Forelimb muscle (tissue), 1 donor: ENCODE measurements at regions not wholly inside any gene's neighbourhood (a gene's known extent, or its start where the extent isn't known, plus 50 kb on each side); places are given as distances from the start of the nearest gene placed in this dataset.

Experiments used
- DNase-seq: peaks from one replicate; pipeline ENCODE4 v3.0.0-alpha.2; 2013; ENCODE audit warnings: low read depth

DNA sequence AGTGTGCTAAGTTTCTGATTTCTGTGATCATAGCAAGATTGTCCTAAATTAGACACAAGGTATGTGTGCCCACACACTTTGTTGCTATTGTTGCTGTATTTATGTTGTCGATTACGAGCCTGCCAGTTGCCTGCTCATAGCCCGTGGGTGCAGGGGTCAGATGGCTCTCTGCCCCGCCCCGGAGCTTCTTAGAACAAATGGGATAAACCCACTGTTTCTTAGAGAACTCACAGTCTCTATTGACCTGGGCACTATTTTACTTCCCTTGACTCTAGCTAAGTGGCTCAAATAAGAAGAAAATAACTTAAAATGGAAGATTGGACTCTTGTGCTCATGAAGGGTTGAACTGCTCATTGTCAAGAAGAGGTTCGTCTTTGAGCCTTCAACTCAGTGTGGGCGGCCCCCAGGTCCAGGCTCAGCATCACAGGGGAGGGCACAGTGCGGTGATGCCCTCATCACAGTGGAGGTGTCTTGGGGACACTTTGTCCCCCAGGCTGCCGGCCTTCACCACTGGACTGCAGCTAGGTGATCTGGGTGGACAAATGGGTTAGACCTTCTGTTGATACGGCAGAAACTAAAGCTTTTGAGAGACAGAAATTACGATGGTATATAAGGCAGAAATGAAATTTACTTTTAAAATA, 155.5 kb downstream of the TENT4A start:
- DNase-seq = no peak

- DNase-seq = no peak
These were observed 156.4 kb downstream of the TENT4A start for GRCh38 chr5:6869677-6870076.

DNA sequence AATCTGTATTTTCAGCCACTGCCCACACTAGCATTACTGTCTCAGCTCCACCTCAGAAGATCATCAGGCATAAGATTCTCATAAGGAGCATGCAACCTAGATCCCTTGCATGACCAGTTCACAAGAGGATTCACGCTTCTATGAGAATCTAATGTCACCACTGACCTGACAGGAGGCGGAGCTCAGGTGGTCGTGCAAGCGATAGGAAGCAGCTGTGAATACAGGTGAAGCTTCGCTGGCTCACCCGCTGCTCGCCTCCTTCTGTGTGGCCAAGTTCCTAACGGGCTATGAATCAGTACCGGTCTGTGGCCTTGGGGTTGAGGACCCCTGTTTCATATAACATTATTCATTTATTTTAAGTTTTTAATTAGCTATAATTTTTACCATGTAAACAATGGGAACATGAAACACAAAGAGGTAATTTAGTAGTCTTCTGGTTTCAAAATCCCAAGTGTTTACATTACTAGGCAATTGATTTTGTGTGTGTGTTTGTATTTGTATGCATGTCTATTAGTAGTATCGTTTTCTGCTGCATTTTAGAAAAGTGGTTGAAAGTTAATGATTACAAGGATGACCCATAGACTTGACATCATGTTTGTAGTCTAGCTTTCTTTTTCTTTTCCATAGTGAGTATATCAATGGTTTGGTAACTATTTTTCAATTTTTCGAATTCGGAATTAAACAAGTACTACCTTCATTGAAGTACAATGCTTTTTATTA, 159.4 kb downstream of the TENT4A start:
- DNase-seq = no peak

DNA sequence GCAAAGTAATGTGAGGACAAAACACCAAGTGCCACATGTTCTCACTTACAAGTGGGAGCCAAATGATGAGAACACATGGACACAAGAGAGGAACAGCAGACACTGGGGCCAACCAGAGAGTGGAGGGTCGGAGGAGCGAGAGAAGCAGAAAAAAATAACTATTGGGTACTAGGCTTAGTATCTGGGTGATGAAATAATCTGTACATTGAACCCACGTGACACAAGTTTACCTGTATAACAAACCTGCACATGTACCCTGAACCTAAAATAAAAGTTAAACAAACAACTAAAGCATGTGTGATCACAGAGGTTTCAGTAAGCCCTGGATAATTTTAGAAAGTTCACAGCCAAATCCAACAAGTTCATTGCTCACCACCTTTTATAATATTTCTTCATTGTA, 160.1 kb downstream of the TENT4A start:
- DNase-seq = no peak

- no peak for DNase-seq
These were observed 162.1 kb downstream of the TENT4A start for GRCh38 chr5:6875376-6875775.

GRCh38 chr5:6877986-6878828, 165.0 kb downstream of the TENT4A start:
- no peak for DNase-seq

DNA sequence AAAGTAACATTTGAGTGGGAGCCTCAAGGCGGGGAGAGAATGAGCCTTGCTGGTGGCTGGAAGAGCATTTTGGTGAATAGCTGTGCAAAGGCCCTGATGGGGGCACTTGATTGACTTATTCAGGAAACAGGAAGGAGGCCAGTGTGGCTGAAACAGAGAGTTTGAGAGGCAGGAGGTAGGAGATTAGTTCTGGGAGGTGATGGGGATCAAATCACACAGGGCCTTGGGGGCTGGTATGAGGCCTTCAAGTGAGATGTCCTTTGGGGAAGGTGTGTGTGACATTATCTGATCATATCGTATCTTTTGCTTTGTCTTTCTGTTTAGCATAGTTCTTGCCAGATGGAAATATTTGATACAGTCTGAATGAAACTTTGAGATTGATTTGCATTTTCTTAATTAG, 172.3 kb downstream of the TENT4A start:
- DNase-seq = no peak

DNA sequence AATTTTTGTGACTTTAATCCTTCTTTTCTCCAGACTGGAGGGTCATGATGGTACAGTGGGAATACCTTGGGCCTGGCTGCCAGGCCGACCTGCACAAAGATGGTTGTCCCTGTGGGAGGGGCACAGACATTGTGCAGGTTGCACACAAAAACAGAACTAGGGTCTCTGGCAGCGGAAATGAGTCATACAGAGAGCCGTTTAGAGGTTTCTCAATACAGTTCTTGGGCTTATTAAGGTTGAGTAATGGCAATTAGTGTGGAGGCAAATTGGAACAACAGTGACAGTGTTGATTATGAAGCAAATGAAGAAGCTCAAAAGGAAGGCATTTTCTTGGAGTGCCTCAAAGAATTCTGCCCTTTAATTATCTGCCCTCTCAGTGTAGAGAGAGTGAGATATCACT, 173.6 kb downstream of the TENT4A start:
- no peak for DNase-seq

- DNase-seq = no peak
These were observed 175.8 kb downstream of the TENT4A start for GRCh38 chr5:6889030-6889429.

DNA sequence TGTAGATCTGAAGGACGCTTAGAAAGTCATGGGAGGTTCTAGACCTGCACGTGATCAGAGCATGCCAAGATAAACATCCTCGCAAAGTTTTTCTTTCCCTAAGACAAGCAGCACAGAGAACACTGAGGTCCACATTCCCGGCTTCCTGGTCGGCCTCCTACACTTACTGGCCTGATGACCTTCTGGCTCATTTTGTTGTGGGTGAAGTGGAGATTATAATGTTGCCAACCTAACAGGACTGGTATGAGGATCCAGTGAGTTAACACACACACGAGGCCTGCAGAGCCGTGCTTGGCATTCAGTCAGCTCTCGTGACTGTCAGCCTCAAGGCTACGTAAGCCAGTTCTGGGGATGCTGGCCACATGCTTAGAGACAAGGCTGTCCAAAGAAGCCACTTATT, 186.0 kb downstream of the TENT4A start:
- DNase-seq = no peak

DNA sequence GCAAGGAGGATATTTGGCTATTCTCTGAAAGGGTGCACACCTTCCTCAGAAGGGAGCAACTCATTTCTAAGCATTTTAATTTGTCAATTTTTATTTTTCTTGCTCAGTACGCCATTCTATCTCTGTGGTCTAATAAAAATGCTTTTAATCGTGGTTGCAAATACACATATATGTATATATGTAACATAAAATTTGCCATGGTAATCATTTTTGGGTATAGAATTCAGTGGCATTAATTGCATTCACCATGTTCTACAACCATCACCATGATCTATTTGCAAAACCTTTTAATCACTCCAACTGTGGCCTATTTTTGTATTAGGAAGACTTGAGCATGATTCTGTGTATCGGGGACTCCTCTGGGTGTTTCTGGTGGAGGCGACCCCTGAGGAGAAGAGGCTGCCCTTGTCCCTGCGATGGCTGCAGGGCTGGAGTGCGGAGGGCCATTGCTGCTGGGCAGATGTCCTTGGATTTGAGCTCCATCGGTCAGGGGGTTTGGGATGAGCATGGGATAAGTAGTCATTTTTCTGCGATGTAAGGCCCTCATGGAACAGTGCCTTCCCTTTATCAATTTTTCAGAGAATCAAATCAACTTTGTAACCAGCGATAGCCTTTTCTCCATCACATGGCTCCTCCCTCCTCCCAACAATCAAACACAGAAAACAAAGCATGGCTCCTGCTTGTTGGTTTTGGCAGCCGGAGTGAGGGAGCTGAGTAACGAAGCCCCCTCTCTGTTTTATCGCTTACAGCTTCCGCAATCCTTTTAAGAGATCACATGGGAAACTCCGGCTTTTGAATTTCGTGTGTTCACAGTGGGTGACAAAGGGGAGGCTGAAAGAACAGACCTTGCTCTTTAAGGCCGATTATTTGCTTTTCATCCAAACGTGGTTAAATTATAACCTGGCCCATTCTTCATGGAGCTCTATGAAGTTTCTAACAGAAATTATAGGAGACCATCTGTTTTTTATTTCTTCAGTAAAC, 187.3 kb downstream of the TENT4A start:
- no peak for DNase-seq

- DNase-seq = no peak
These were observed 188.9 kb downstream of the TENT4A start for GRCh38 chr5:6902094-6902493.

GRCh38 chr5:6902597-6902996, 189.4 kb downstream of the TENT4A start:
- DNase-seq = no peak

DNA sequence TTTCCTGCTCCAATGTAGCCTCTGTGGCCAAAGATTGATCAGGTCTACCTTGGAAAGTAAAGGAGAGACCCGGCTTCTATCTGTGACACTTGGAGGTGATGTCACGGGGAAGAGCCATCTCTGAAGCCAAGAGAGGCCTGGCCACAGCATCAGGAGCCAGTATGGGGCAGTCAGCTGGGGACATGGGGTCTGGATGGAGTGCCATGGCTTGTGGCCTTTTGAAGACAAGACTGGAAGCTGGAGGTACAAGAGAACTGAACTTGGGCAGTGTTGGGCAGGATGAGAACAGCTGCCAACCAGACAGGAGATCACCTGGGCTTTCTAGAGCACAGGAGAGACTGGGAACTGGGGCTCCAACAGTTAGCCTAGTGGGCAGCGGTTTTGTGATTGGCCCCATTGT, 190.7 kb downstream of the TENT4A start:
- DNase-seq = no peak

DNA sequence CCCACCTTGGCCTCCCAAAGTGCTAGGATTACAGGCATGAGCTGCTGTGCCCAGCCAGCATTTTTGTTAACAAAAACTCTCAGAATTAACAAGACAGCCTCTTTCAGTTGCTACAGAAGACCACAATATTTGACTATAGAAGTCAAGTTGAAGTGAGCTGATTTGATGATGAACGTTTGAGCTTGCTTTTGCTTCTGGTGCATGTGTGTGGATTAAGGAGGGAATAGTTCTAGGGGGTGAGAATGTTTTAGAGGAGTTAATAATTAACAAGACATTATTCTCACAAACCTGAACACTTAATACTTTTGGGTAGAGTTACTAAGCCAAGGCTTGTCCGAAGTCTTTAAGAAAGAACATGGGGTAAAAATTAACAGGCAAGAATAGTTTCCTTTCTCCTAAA, 191.6 kb downstream of the TENT4A start:
- DNase-seq = no peak

- no peak for DNase-seq
These were observed 192.2 kb downstream of the TENT4A start for GRCh38 chr5:6905423-6905822.

- DNase-seq = no peak
These were observed 192.7 kb downstream of the TENT4A start for GRCh38 chr5:6905883-6906282.

DNA sequence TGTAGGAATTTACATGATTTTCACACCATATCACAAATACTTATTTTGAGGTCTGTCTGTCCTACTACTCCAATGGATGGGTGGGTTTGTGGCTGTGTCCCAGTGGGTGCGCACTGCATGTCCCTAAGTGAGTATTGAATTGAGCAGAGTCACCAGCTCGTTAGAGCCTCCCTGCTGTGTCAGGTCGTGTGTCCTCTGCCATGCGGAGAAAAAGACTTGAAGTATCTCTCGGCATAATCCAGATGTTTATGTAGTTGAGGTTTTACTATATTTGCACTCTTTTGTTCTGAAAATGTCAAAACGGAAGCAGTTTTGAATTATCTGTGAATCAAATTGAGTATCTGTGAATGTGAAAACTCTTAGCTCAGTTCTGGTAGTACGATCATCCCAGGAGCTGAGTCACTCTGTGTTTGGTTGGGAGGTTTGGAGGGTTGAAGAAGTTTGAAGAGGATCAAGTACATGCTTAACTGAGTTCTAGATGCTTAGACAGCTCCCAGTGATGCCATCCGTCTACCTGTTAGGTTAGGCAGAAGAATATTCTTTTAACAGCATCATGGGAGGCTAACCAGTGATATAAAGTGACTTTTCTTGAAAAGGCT, 194.2 kb downstream of the TENT4A start:
- no peak for DNase-seq

GRCh38 chr5:6909901-6910300, 196.7 kb downstream of the TENT4A start:
- DNase-seq = no peak

DNA sequence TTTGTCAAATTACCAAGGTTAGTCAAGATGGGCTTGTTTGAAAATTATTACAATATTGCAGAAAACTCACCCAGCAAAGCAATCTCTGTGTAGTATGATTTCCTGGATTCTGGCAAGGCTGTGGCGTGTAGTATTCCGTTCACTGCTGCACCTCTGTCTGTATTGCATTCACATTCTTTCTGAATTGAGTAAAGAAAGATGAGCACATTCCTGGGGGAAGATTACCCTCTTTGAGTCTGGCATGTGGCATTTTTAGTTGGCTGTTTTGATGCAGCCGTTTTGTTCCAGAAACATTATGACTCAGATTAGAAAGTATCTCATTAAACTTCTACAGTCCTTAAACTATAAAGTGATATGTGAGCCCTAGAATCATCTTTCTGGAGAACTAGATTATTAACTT, 197.7 kb downstream of the TENT4A start:
- DNase-seq = no peak

GRCh38 chr5:6914347-6914746, 201.1 kb downstream of the TENT4A start:
- no peak for DNase-seq
